ENCODE measurements at regions not wholly inside any gene's neighbourhood (a gene's known extent, or its start where the extent isn't known, plus 50 kb on each side); places are given as distances from the start of the nearest gene placed in this dataset.

DNA sequence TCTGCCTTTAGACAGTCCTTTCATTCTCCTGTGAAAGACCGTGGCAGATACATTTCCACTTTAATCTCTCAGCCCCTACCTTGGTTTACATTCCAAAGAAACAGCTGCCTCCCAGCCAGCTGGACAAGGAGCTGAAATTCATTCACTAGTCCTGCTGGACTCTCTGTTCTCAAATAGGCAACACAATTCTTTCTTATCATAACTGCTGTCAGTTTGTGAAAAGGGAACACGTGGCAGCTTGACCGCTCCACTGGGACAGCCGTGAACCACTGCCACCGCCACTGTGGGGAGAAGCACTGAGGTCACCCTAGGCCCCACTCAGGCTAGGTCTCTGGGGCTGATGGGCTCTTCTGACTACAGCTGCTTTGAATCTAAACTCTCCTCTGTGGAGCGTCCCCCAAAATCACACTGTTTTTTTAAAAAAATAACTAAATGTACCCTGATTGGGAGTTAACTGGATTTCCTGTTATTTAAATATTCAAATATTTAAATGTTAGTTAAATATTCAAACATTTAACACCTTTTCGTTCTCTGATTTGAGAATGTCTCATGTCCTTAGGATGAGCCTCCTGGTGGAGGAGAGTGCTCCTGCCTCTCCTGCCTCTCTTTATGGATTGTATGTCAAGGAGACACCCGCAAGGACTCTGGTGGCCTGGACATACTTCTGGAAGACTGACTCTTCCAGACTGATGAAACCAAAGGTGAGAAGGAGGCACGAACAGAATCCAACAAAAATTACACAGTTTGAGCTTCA is 120.1 kb downstream of the BOD1 start:
- Histone ChIP-seq H3K27me3 (ENCODE audit: control insufficient read depth in 2 of 2, insufficient read depth in 2 of 2, low read length in 2 of 2) (no peaks in the 10 kb centered on the region), H3K4me3 (ENCODE audit: low read length) (no peak overlapping the region), H3K4me1 (ENCODE audit: control insufficient read depth in 2 of 2, insufficient read depth in 2 of 2, low read length in 2 of 2) (no peaks in the 10 kb centered on the region), H3K9me3 (ENCODE audit: control insufficient read depth in 2 of 3, low read length in 3 of 3) (no peaks in the 10 kb centered on the region), H3K27ac (ENCODE audit: low read depth, low read length) (no peak overlapping the region), H3K36me3 (ENCODE audit: control insufficient read depth in 2 of 3, insufficient read depth in 3 of 3, low read length in 3 of 3) (no peaks in the 10 kb centered on the region)
- intact Hi-C loops (cut with micrococcal nuclease), result no loop called here
- DNase-seq (no peak), ATAC-seq (no peak)
- H3K4me1 Mint-ChIP-seq, result peaks cover 0 to 1% (median 0%) of the 10 kb centered on the region in 7 donors
- CTCF ChIA-PET, result no interaction called here
- peaks cover 0 to 9% (median 0%) of the 10 kb centered on the region in 11 donors for H3K9me3 Mint-ChIP-seq
- no peaks in the 10 kb centered on the region for H3K36me3 Mint-ChIP-seq
- H3K4me3 Mint-ChIP-seq, result no peak overlapping the region
- no peak overlapping the region for H3K27ac Mint-ChIP-seq
- H3K27me3 Mint-ChIP-seq, result peaks cover 0 to 51% (median 8%) of the 10 kb centered on the region in 5 donors
- POLR2A ChIA-PET, result no interaction called here

- ATAC-seq (no peak), DNase-seq (no peak)
- H3K9me3 ChIP-seq (ENCODE audit: control insufficient read depth in 2 of 3, low read length in 3 of 3), result no peaks in the 10 kb centered on the region
- Mint-ChIP-seq H3K27me3 (peaks cover 0 to 52% (median 11%) of the 10 kb centered on the region in 5 donors), H3K4me1 (peaks cover 0 to 1% (median 0%) of the 10 kb centered on the region in 7 donors), H3K36me3 (no peaks in the 10 kb centered on the region), H3K9me3 (peaks cover 0 to 9% (median 0%) of the 10 kb centered on the region in 11 donors), H3K4me3 (no peak overlapping the region), H3K27ac (no peak overlapping the region)
- H3K4me3 ChIP-seq (ENCODE audit: low read length), result no peak overlapping the region
- no peaks in the 10 kb centered on the region for H3K36me3 ChIP-seq (ENCODE audit: control insufficient read depth in 2 of 3, insufficient read depth in 3 of 3, low read length in 3 of 3)
- intact Hi-C loops (cut with micrococcal nuclease), result no loop called here
- ChIA-PET POLR2A (no interaction called here), CTCF (no interaction called here)
- H3K27ac ChIP-seq (ENCODE audit: low read depth, low read length), result no peak overlapping the region
- H3K4me1 ChIP-seq (ENCODE audit: control insufficient read depth in 2 of 2, insufficient read depth in 2 of 2, low read length in 2 of 2), result no peaks in the 10 kb centered on the region
- no peaks in the 10 kb centered on the region for H3K27me3 ChIP-seq (ENCODE audit: control insufficient read depth in 2 of 2, insufficient read depth in 2 of 2, low read length in 2 of 2)
Observed at GRCh38 chr5:173495225-173495904, 121.1 kb downstream of the BOD1 start.

- H3K27me3 ChIP-seq (ENCODE audit: control insufficient read depth in 2 of 2, insufficient read depth in 2 of 2, low read length in 2 of 2), result no peaks in the 10 kb centered on the region
- Mint-ChIP-seq H3K27me3 (peaks cover 0 to 52% (median 15%) of the 10 kb centered on the region in 5 donors), H3K9me3 (peaks cover 0 to 10% (median 0%) of the 10 kb centered on the region in 11 donors), H3K36me3 (no peaks in the 10 kb centered on the region), H3K27ac (no peak overlapping the region), H3K4me3 (no peak overlapping the region), H3K4me1 (peaks cover 0 to 1% (median 0%) of the 10 kb centered on the region in 7 donors)
- H3K4me3 ChIP-seq (ENCODE audit: low read length), result no peak overlapping the region
- intact Hi-C loops (cut with micrococcal nuclease), result no loop called here
- ATAC-seq (no peak), DNase-seq (no peak)
- H3K27ac ChIP-seq (ENCODE audit: low read depth, low read length), result no peak overlapping the region
- ChIA-PET CTCF (no interaction called here), POLR2A (no interaction called here)
- no peaks in the 10 kb centered on the region for H3K9me3 ChIP-seq (ENCODE audit: control insufficient read depth in 2 of 3, low read length in 3 of 3)
- H3K36me3 ChIP-seq (ENCODE audit: control insufficient read depth in 2 of 3, insufficient read depth in 3 of 3, low read length in 3 of 3), result no peaks in the 10 kb centered on the region
- no peaks in the 10 kb centered on the region for H3K4me1 ChIP-seq (ENCODE audit: control insufficient read depth in 2 of 2, insufficient read depth in 2 of 2, low read length in 2 of 2)
Observed at GRCh38 chr5:173494446-173494845, 122.0 kb downstream of the BOD1 start.

- Histone ChIP-seq H3K4me1 (ENCODE audit: control insufficient read depth in 2 of 2, insufficient read depth in 2 of 2, low read length in 2 of 2) (no peaks in the 10 kb centered on the region), H3K36me3 (ENCODE audit: control insufficient read depth in 2 of 3, insufficient read depth in 3 of 3, low read length in 3 of 3) (no peaks in the 10 kb centered on the region), H3K4me3 (ENCODE audit: low read length) (no peak overlapping the region), H3K27me3 (ENCODE audit: control insufficient read depth in 2 of 2, insufficient read depth in 2 of 2, low read length in 2 of 2) (no peaks in the 10 kb centered on the region), H3K27ac (ENCODE audit: low read depth, low read length) (no peak overlapping the region), H3K9me3 (ENCODE audit: control insufficient read depth in 2 of 3, low read length in 3 of 3) (no peaks in the 10 kb centered on the region)
- intact Hi-C loops (cut with micrococcal nuclease), result no loop called here
- H3K36me3 Mint-ChIP-seq, result no peaks in the 10 kb centered on the region
- no peak for DNase-seq
- H3K27me3 Mint-ChIP-seq, result peaks cover 0 to 52% (median 15%) of the 10 kb centered on the region in 5 donors
- H3K4me1 Mint-ChIP-seq, result peaks cover 0 to 1% (median 0%) of the 10 kb centered on the region in 7 donors
- H3K27ac Mint-ChIP-seq, result no peak overlapping the region
- no peak for ATAC-seq
- peaks cover 0 to 12% (median 0%) of the 10 kb centered on the region in 11 donors for H3K9me3 Mint-ChIP-seq
- no peak overlapping the region for H3K4me3 Mint-ChIP-seq
- ChIA-PET POLR2A (no interaction called here), CTCF (no interaction called here)
Observed at GRCh38 chr5:173493846-173494245, 122.6 kb downstream of the BOD1 start.

DNA sequence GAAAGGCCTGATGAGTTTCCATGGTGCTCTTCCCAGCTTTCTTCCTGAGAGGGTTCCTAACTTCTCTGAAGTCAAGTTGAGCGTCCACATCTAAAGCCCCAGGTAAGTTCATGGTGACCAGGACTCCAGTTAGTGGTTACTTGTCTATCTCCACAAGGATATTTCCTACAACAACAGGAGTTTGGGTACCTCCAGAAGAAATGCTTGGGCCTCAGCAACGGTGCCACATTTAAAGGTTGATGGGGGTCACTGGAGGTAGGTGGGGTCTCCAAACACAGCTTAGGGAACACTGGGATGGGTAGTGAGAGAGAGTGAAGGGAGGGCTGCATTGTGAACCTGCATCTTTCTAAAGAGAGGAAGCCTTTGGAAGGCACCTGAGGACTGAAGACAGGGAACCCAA is 123.4 kb downstream of the BOD1 start:
- intact Hi-C loops (cut with micrococcal nuclease), result no loop called here
- POLR2A ChIA-PET, result no interaction called here
- no peak for DNase-seq
- Mint-ChIP-seq H3K4me1 (no peaks in the 10 kb centered on the region), H3K27me3 (peaks cover 0 to 48% (median 12%) of the 10 kb centered on the region in 5 donors), H3K36me3 (no peaks in the 10 kb centered on the region), H3K9me3 (peaks cover 0 to 12% (median 0%) of the 10 kb centered on the region in 11 donors), H3K27ac (no peak overlapping the region), H3K4me3 (no peak overlapping the region)
- no peak for ATAC-seq
- Histone ChIP-seq H3K27me3 (ENCODE audit: control insufficient read depth in 2 of 2, insufficient read depth in 2 of 2, low read length in 2 of 2) (no peaks in the 10 kb centered on the region), H3K9me3 (ENCODE audit: control insufficient read depth in 2 of 3, low read length in 3 of 3) (no peaks in the 10 kb centered on the region), H3K27ac (ENCODE audit: low read depth, low read length) (no peak overlapping the region), H3K4me3 (ENCODE audit: low read length) (no peak overlapping the region), H3K4me1 (ENCODE audit: control insufficient read depth in 2 of 2, insufficient read depth in 2 of 2, low read length in 2 of 2) (no peaks in the 10 kb centered on the region), H3K36me3 (ENCODE audit: control insufficient read depth in 2 of 3, insufficient read depth in 3 of 3, low read length in 3 of 3) (no peaks in the 10 kb centered on the region)
- CTCF ChIA-PET, result no interaction called here

GRCh38 chr5:173490681-173491080 is 125.8 kb downstream of the BOD1 start:
- no peaks in the 10 kb centered on the region for H3K36me3 ChIP-seq (ENCODE audit: control insufficient read depth in 2 of 3, insufficient read depth in 3 of 3, low read length in 3 of 3)

More at GRCh38 chr5:173490681-173491080, 125.8 kb downstream of the BOD1 start:
- H3K4me3 Mint-ChIP-seq, result no peak overlapping the region
- DNase-seq, result no peak
- ChIA-PET CTCF (no interaction called here), POLR2A (no interaction called here)
- H3K36me3 Mint-ChIP-seq, result peaks cover 0 to 4% (median 0%) of the 10 kb centered on the region in 5 donors
- H3K27me3 ChIP-seq (ENCODE audit: control insufficient read depth in 2 of 2, insufficient read depth in 2 of 2, low read length in 2 of 2), result no peaks in the 10 kb centered on the region
- H3K9me3 Mint-ChIP-seq, result peaks cover 0 to 12% (median 0%) of the 10 kb centered on the region in 11 donors
- no peak overlapping the region for H3K27ac Mint-ChIP-seq
- H3K27me3 Mint-ChIP-seq, result peaks cover 4 to 48% (median 27%) of the 10 kb centered on the region in 5 donors
- no peaks in the 10 kb centered on the region for H3K4me1 Mint-ChIP-seq
- H3K4me3 ChIP-seq (ENCODE audit: low read length), result no peak overlapping the region
- H3K9me3 ChIP-seq (ENCODE audit: control insufficient read depth in 2 of 3, low read length in 3 of 3), result no peaks in the 10 kb centered on the region
- no peaks in the 10 kb centered on the region for H3K4me1 ChIP-seq (ENCODE audit: control insufficient read depth in 2 of 2, insufficient read depth in 2 of 2, low read length in 2 of 2)
- no peak overlapping the region for H3K27ac ChIP-seq (ENCODE audit: low read depth, low read length)
- ATAC-seq, result no peak
- intact Hi-C loops (cut with micrococcal nuclease), result no loop called here
